Lung (tissue), 11 donors: ENCODE measurements at regions not wholly inside any gene's neighbourhood (a gene's known extent, or its start where the extent isn't known, plus 50 kb on each side); places are given as distances from the start of the nearest gene placed in this dataset.
"Not testable (repeated sequence)": the region's sequence is repeated elsewhere in the genome, so short reads cannot be mapped to it uniquely, and the experiment has no call there.

Experiments used
- ATAC-seq: fragments of 200-7000 bp; cut with Tn5 transposase; one replicate; pipeline ENCODE4 v1.9.1; 2020; ENCODE audit warnings: moderate number of reproducible peaks; ENCODE audit not compliant: insufficient read depth, low FRiP score
- DNase-seq, 3 donors: peaks; one replicate each; pipeline ENCODE4 v3.0.0-alpha.2; 2013 to 2017
- H3K27ac ChIP-seq, 2 donors: one replicate each; pipeline ENCODE4 v1.5.1; 2013; ENCODE audit warnings: mild to moderate bottlenecking in 2 of 2, moderate library complexity in 2 of 2, control low read depth in 1 of 2, inconsistent platforms in 1 of 2, low read depth in 1 of 2, low read length in 1 of 2
- H3K27me3 ChIP-seq, 3 donors: one replicate each; pipeline ENCODE4 v1.5.1; 2013; ENCODE audit warnings: low read length in 2 of 3; ENCODE audit not compliant: control insufficient read depth in 3 of 3, insufficient read depth in 3 of 3
- H3K36me3 ChIP-seq, 4 donors: one replicate each; pipeline ENCODE4 v1.5.1; 2013; ENCODE audit warnings: low read length in 4 of 4, mild to moderate bottlenecking in 1 of 4, moderate library complexity in 1 of 4; ENCODE audit not compliant: control insufficient read depth in 4 of 4, insufficient read depth in 4 of 4
- H3K4me1 ChIP-seq, 5 donors: one replicate each; pipeline ENCODE4 v1.5.1; 2013; ENCODE audit warnings: low read length in 5 of 5, mild to moderate bottlenecking in 2 of 5, moderate library complexity in 1 of 5; ENCODE audit not compliant: control insufficient read depth in 5 of 5, insufficient read depth in 5 of 5
- H3K4me3 ChIP-seq: one replicate; pipeline ENCODE4 v1.5.1; 2013; ENCODE audit warnings: mild to moderate bottlenecking, control low read depth, moderate library complexity
- H3K9ac ChIP-seq, 2 donors: one replicate each; pipeline ENCODE4 v1.5.1; 2013; ENCODE audit warnings: low read length in 2 of 2, control low read depth in 1 of 2; ENCODE audit not compliant: insufficient read depth in 1 of 2
- H3K9me3 ChIP-seq, 4 donors: one replicate each; pipeline ENCODE4 v1.5.1; 2013; ENCODE audit warnings: low read length in 3 of 4, mild to moderate bottlenecking in 1 of 4, moderate library complexity in 1 of 4; ENCODE audit not compliant: control insufficient read depth in 4 of 4, insufficient read depth in 3 of 4
- CTCF ChIP-seq: IDR thresholded peaks from 2 replicates; pipeline ENCODE4 v1.5.1; 2012; ENCODE audit warnings: mild to moderate bottlenecking; ENCODE audit errors: control extremely low read depth, extremely low read depth
- WGBS, 2 donors: extraction: QIAGEN DNeasy Blood & Tissue Kit; methylation state at CpG; one replicate each; pipeline ENCODE4 v1.1.7; 2013; 5-methylcytosine and 5-hydroxymethylcytosine counted together
- donor health status: control.
- donor health status: control.
- donor health status: Bipolar disorder and iron deficiency.
- donor health status: healthy.
- donor health status: DM: yes; HTN: yes; CAD: no.

GRCh38 chr3:80709597-80710322 lies 942.0 kb upstream of the ROBO1 start:
- H3K4me1 ChIP-seq, ATAC-seq, H3K27me3 ChIP-seq, H3K27ac ChIP-seq, H3K36me3 ChIP-seq, H3K9me3 ChIP-seq, H3K4me3 ChIP-seq, H3K9ac ChIP-seq, DNase-seq: not testable (repeated sequence)
- WGBS, 2 donors, result 81 to 84% methylated on average over 5 of the region's 5 CpGs

- Histone ChIP-seq H3K27ac (no peak overlapping the region), H3K4me3 (no peak overlapping the region), H3K9me3 (peaks cover 0 to 6% (median 0%) of the 10 kb centered on the region in 4 donors), H3K36me3 (no peaks in the 10 kb centered on the region), H3K4me1 (no peaks in the 10 kb centered on the region), H3K9ac (no peak overlapping the region), H3K27me3 (no peaks in the 10 kb centered on the region)
- no peak for TF ChIP-seq CTCF
- no peak for DNase-seq
- WGBS, 2 donors, result 88 to 91% methylated on average over 1 of the region's 1 CpG
- ATAC-seq, result no peak
Observed at GRCh38 chr3:80705290-80705689, 937.5 kb upstream of the ROBO1 start.

- TF ChIP-seq CTCF, result no peak
- no peak for ATAC-seq
- H3K4me1 ChIP-seq, result no peaks in the 10 kb centered on the region
Observed at GRCh38 chr3:80701349-80701748, 933.6 kb upstream of the ROBO1 start.

GRCh38 chr3:80697291-80697690 lies 929.5 kb upstream of the ROBO1 start:
- Histone ChIP-seq H3K27me3 (no peaks in the 10 kb centered on the region), H3K9me3 (no peaks in the 10 kb centered on the region), H3K4me3 (no peak overlapping the region), H3K9ac (no peak overlapping the region), H3K36me3 (no peaks in the 10 kb centered on the region), H3K27ac (no peak overlapping the region), H3K4me1 (no peaks in the 10 kb centered on the region)
- WGBS, 2 donors, result 87 to 91% methylated on average over 2 of the region's 2 CpGs
- no peak for TF ChIP-seq CTCF
- ATAC-seq (no peak), DNase-seq (no peak)

More at GRCh38 chr3:80701349-80701748, 933.6 kb upstream of the ROBO1 start:
- Histone ChIP-seq H3K27ac (no peak overlapping the region), H3K4me3 (no peak overlapping the region), H3K9ac (no peak overlapping the region), H3K36me3 (no peaks in the 10 kb centered on the region), H3K27me3 (no peaks in the 10 kb centered on the region), H3K9me3 (peaks cover 0 to 6% (median 0%) of the 10 kb centered on the region in 4 donors)
- DNase-seq, result no peak
- 83 to 87% methylated on average over 1 of the region's 1 CpG for WGBS, 2 donors
